ENCODE measurements at regions not wholly inside any gene's neighbourhood (a gene's known extent, or its start where the extent isn't known, plus 50 kb on each side); places are given as distances from the start of the nearest gene placed in this dataset.

GRCh38 chr1:113326976-113327375 is 63.3 kb upstream of the MAGI3 start:
- DNase-seq (ENCODE audit: low read depth) (no peak), FAIRE-seq (no peak)
- no peaks in the 10 kb centered on the region for H3K4me1 Mint-ChIP-seq (ENCODE audit: low read depth, unreplicated experiment)
- H3K4me2 ChIP-seq (ENCODE audit: low read length): no peak overlapping the region
- H3K27ac Mint-ChIP-seq (ENCODE audit: unreplicated experiment): no peak overlapping the region
- H4K20me1 ChIP-seq (ENCODE audit: insufficient read depth, low read length): no peaks in the 10 kb centered on the region
- H3K9me3 Mint-ChIP-seq (ENCODE audit: unreplicated experiment): peaks cover 1% of the 10 kb centered on the region
- no peak overlapping the region for H3K9ac ChIP-seq (ENCODE audit: low read length)
- no peaks in the 10 kb centered on the region for H3K36me3 Mint-ChIP-seq (ENCODE audit: low read depth, unreplicated experiment)
- no peaks in the 10 kb centered on the region for H3K9me3 ChIP-seq (ENCODE audit: insufficient read depth, low read depth, low read length)
- no peak overlapping the region for H3K4me3 ChIP-seq (ENCODE audit: insufficient read depth, low read depth, low read length)
- H3K4me3 Mint-ChIP-seq (ENCODE audit: unreplicated experiment): no peak overlapping the region
- H3K4me1 ChIP-seq (ENCODE audit: insufficient read depth, low read length): peaks cover 3% of the 10 kb centered on the region
- no peak overlapping the region for H2AFZ ChIP-seq (ENCODE audit: low read depth, low read length)
- H3K27ac ChIP-seq (ENCODE audit: low read depth, low read length): no peak overlapping the region
- no peaks in the 10 kb centered on the region for H3K36me3 ChIP-seq (ENCODE audit: insufficient read depth, low read length)
- H3K27me3 ChIP-seq (ENCODE audit: insufficient read depth, low read length): no peaks in the 10 kb centered on the region
- no peaks in the 10 kb centered on the region for H3K79me2 ChIP-seq (ENCODE audit: insufficient read depth, low read length)
- H3K27me3 Mint-ChIP-seq (ENCODE audit: low read depth, unreplicated experiment): peaks cover 2% of the 10 kb centered on the region
- no peak for TF ChIP-seq EZH2 (IDR thresholded peaks at IDR 0.05; ENCODE audit: insufficient read depth, low read length)
- no peak for TF ChIP-seq CTCF (IDR thresholded peaks at IDR 0.05; ENCODE audit: insufficient read depth, low read depth, low read length)

GRCh38 chr1:113333056-113333455 is 57.3 kb upstream of the MAGI3 start:
- Mint-ChIP-seq H3K4me1 (ENCODE audit: low read depth, unreplicated experiment) (no peaks in the 10 kb centered on the region), H3K27ac (ENCODE audit: unreplicated experiment) (no peak overlapping the region), H3K9me3 (ENCODE audit: unreplicated experiment) (peaks cover 11% of the 10 kb centered on the region), H3K4me3 (ENCODE audit: unreplicated experiment) (no peak overlapping the region), H3K36me3 (ENCODE audit: low read depth, unreplicated experiment) (no peaks in the 10 kb centered on the region), H3K27me3 (ENCODE audit: low read depth, unreplicated experiment) (no peaks in the 10 kb centered on the region)
- Histone ChIP-seq H3K9ac (ENCODE audit: low read length) (no peak overlapping the region), H4K20me1 (ENCODE audit: insufficient read depth, low read length) (no peaks in the 10 kb centered on the region), H3K36me3 (ENCODE audit: insufficient read depth, low read length) (no peaks in the 10 kb centered on the region), H3K4me1 (ENCODE audit: insufficient read depth, low read length) (no peaks in the 10 kb centered on the region), H2AFZ (ENCODE audit: low read depth, low read length) (no peak overlapping the region), H3K79me2 (ENCODE audit: insufficient read depth, low read length) (no peaks in the 10 kb centered on the region), H3K4me3 (ENCODE audit: insufficient read depth, low read depth, low read length) (no peak overlapping the region), H3K27me3 (ENCODE audit: insufficient read depth, low read length) (no peaks in the 10 kb centered on the region), H3K4me2 (ENCODE audit: low read length) (no peak overlapping the region), H3K27ac (ENCODE audit: low read depth, low read length) (no peak overlapping the region), H3K9me3 (ENCODE audit: insufficient read depth, low read depth, low read length) (no peaks in the 10 kb centered on the region)
- FAIRE-seq: no peak
- no peak for DNase-seq (ENCODE audit: low read depth)
- TF ChIP-seq CTCF (IDR thresholded peaks at IDR 0.05; ENCODE audit: insufficient read depth, low read depth, low read length) (no peak), EZH2 (IDR thresholded peaks at IDR 0.05; ENCODE audit: insufficient read depth, low read length) (no peak)

GRCh38 chr1:113340038-113340437 is 50.3 kb upstream of the MAGI3 start:
- Histone ChIP-seq H4K20me1 (ENCODE audit: insufficient read depth, low read length) (no peaks in the 10 kb centered on the region), H3K27me3 (ENCODE audit: insufficient read depth, low read length) (no peaks in the 10 kb centered on the region), H3K4me2 (ENCODE audit: low read length) (no peak overlapping the region), H2AFZ (ENCODE audit: low read depth, low read length) (no peak overlapping the region), H3K9ac (ENCODE audit: low read length) (no peak overlapping the region), H3K4me1 (ENCODE audit: insufficient read depth, low read length) (no peaks in the 10 kb centered on the region), H3K79me2 (ENCODE audit: insufficient read depth, low read length) (no peaks in the 10 kb centered on the region), H3K36me3 (ENCODE audit: insufficient read depth, low read length) (no peaks in the 10 kb centered on the region), H3K9me3 (ENCODE audit: insufficient read depth, low read depth, low read length) (no peaks in the 10 kb centered on the region), H3K4me3 (ENCODE audit: insufficient read depth, low read depth, low read length) (no peak overlapping the region), H3K27ac (ENCODE audit: low read depth, low read length) (no peak overlapping the region)
- DNase-seq (ENCODE audit: low read depth) (no peak), FAIRE-seq (no peak)
- Mint-ChIP-seq H3K27ac (ENCODE audit: unreplicated experiment) (no peak overlapping the region), H3K9me3 (ENCODE audit: unreplicated experiment) (peaks cover 19% of the 10 kb centered on the region), H3K4me1 (ENCODE audit: low read depth, unreplicated experiment) (no peaks in the 10 kb centered on the region), H3K4me3 (ENCODE audit: unreplicated experiment) (no peak overlapping the region), H3K27me3 (ENCODE audit: low read depth, unreplicated experiment) (peaks cover 2% of the 10 kb centered on the region), H3K36me3 (ENCODE audit: low read depth, unreplicated experiment) (no peaks in the 10 kb centered on the region)
- TF ChIP-seq CTCF (IDR thresholded peaks at IDR 0.05; ENCODE audit: insufficient read depth, low read depth, low read length) (no peak), EZH2 (IDR thresholded peaks at IDR 0.05; ENCODE audit: insufficient read depth, low read length) (no peak)
